Liver (tissue), 8 donors: ENCODE measurements at regions not wholly inside any gene's neighbourhood (a gene's known extent, or its start where the extent isn't known, plus 50 kb on each side); places are given as distances from the start of the nearest gene placed in this dataset.

ENCODE experiments used
- DNase-seq: peaks from one replicate; pipeline ENCODE4 v3.0.0-alpha.2; 2017; ENCODE audit warnings: low spot score
- H3K27ac ChIP-seq, 2 donors: one replicate each; pipeline ENCODE4 v1.7.0; 2013; ENCODE audit warnings: inconsistent platforms in 2 of 2, low read length in 2 of 2, control low read depth in 1 of 2, low read depth in 1 of 2, mild to moderate bottlenecking in 1 of 2
- H3K27me3 ChIP-seq, 4 donors: one replicate each; pipeline versions ENCODE4 v1.6.1 to v1.7.0; 2013; ENCODE audit warnings: low read length in 3 of 4, inconsistent platforms in 1 of 4, mild to moderate bottlenecking in 1 of 4, moderate library complexity in 1 of 4; ENCODE audit not compliant: control insufficient read depth in 4 of 4, insufficient read depth in 4 of 4
- H3K36me3 ChIP-seq, 4 donors: one replicate each; pipeline versions ENCODE4 v1.6.1 to v1.7.0; 2013; ENCODE audit warnings: low read length in 3 of 4, mild to moderate bottlenecking in 3 of 4, low read depth in 1 of 4, moderate library complexity in 1 of 4; ENCODE audit not compliant: control insufficient read depth in 4 of 4, insufficient read depth in 3 of 4
- H3K4me1 ChIP-seq, 4 donors: one replicate each; pipeline versions ENCODE4 v1.6.1 to v1.7.0; 2013; ENCODE audit warnings: low read length in 3 of 4, mild to moderate bottlenecking in 3 of 4, moderate library complexity in 1 of 4; ENCODE audit not compliant: control insufficient read depth in 4 of 4, insufficient read depth in 4 of 4
- H3K4me3 ChIP-seq, 3 donors: one replicate each; pipeline versions ENCODE4 v1.6.1 to v1.7.0; 2013; ENCODE audit warnings: low read length in 3 of 3, control low read depth in 1 of 3, low read depth in 1 of 3, mild to moderate bottlenecking in 1 of 3
- H3K9ac ChIP-seq, 2 donors: one replicate each; pipeline ENCODE4 v1.7.0; 2013; ENCODE audit warnings: low read length in 2 of 2, mild to moderate bottlenecking in 2 of 2, moderate library complexity in 2 of 2, control low read depth in 1 of 2, low read depth in 1 of 2
- H3K9me3 ChIP-seq, 4 donors: one replicate each; pipeline versions ENCODE4 v1.6.1 to v1.7.0; 2013; ENCODE audit warnings: low read length in 3 of 4; ENCODE audit not compliant: control insufficient read depth in 4 of 4
- EGR1 ChIP-seq, 2 donors: IDR thresholded peaks; 2 replicates each; pipeline ENCODE4 v1.6.1; 2016 to 2018; ENCODE audit warnings: antibody characterized with exemption in 2 of 2, low read depth in 2 of 2
- FOXA1 ChIP-seq: IDR thresholded peaks from 2 replicates; pipeline ENCODE4 v1.6.1; 2016; ENCODE audit warnings: antibody characterized with exemption
- FOXA2 ChIP-seq: IDR thresholded peaks from 2 replicates; pipeline ENCODE4 v1.6.1; 2016; ENCODE audit warnings: antibody characterized with exemption
- GABPA ChIP-seq, 2 donors: IDR thresholded peaks in 1 of 2; conservative IDR thresholded peaks in 1 of 2; 2 replicates each; pipeline ENCODE4 v1.6.1; 2016; ENCODE audit warnings: antibody characterized with exemption in 2 of 2, mild to moderate bottlenecking in 1 of 2, moderate library complexity in 1 of 2
- HNF4A ChIP-seq, 2 donors: conservative IDR thresholded peaks; 2 replicates each; pipeline ENCODE4 v1.6.1; 2016; ENCODE audit warnings: antibody characterized with exemption in 2 of 2, mild to moderate bottlenecking in 2 of 2
- HNF4G ChIP-seq: IDR thresholded peaks from 2 replicates; pipeline ENCODE4 v1.6.1; 2016; ENCODE audit warnings: antibody characterized with exemption
- JUND ChIP-seq, 2 donors: IDR thresholded peaks; 2 replicates each; pipeline ENCODE4 v1.6.1; 2016; ENCODE audit warnings: antibody characterized with exemption in 2 of 2
- NR2F2 ChIP-seq: IDR thresholded peaks from 2 replicates; pipeline ENCODE4 v1.6.1; 2016; ENCODE audit warnings: antibody characterized with exemption
- RAD21 ChIP-seq, 2 donors: IDR thresholded peaks; 2 replicates each; pipeline ENCODE4 v1.6.1; 2016; ENCODE audit warnings: antibody characterized with exemption in 2 of 2, mild to moderate bottlenecking in 2 of 2
- RXRA ChIP-seq, 2 donors: IDR thresholded peaks; 2 replicates each; pipeline ENCODE4 v1.6.1; 2017 to 2018; ENCODE audit warnings: antibody characterized with exemption in 2 of 2, mild to moderate bottlenecking in 1 of 2
- SP1 ChIP-seq: IDR thresholded peaks from 2 replicates; pipeline ENCODE4 v1.6.1; 2018; ENCODE audit warnings: antibody characterized with exemption, mild to moderate bottlenecking
- TAF1 ChIP-seq: conservative IDR thresholded peaks from 2 replicates; pipeline ENCODE4 v1.6.1; 2016; ENCODE audit warnings: antibody characterized with exemption, mild to moderate bottlenecking
- YY1 ChIP-seq: IDR thresholded peaks from 2 replicates; pipeline ENCODE4 v1.6.1; 2016; ENCODE audit warnings: antibody characterized with exemption, mild to moderate bottlenecking
- WGBS: extraction: QIAGEN DNeasy Blood & Tissue Kit; methylation state at CpG from one replicate; pipeline ENCODE4 v1.1.7; 2013; 5-methylcytosine and 5-hydroxymethylcytosine counted together
- TF ChIP-seq, protein P1 (sequence below): IDR thresholded peaks from 2 replicates; pipeline ENCODE4 v1.6.1; 2016; ENCODE audit warnings: antibody characterized with exemption
- TF ChIP-seq, protein P2 (sequence below): IDR thresholded peaks from 2 replicates; pipeline ENCODE4 v1.6.1; 2016; ENCODE audit warnings: antibody characterized with exemption
- TF ChIP-seq, protein P3 (sequence below): IDR thresholded peaks from 2 replicates; pipeline ENCODE4 v1.6.1; 2016; ENCODE audit warnings: antibody characterized with exemption, mild to moderate bottlenecking
- TF ChIP-seq, protein P4 (sequence below): fragments of 150-350 bp; IDR thresholded peaks from 2 replicates; pipeline ENCODE4 v1.5.1; 2017; ENCODE audit warnings: improper control_type of control experiment, low read depth, low read length; ENCODE audit not compliant: missing input control
- TF ChIP-seq, protein P5 (sequence below): IDR thresholded peaks from 2 replicates; pipeline ENCODE4 v1.6.1; 2016; ENCODE audit warnings: antibody characterized with exemption
- donor health status: healthy.
- donor health status: healthy.
- donor health status: healthy.
- donor health status: healthy.
- donor health status: healthy.

DNA sequence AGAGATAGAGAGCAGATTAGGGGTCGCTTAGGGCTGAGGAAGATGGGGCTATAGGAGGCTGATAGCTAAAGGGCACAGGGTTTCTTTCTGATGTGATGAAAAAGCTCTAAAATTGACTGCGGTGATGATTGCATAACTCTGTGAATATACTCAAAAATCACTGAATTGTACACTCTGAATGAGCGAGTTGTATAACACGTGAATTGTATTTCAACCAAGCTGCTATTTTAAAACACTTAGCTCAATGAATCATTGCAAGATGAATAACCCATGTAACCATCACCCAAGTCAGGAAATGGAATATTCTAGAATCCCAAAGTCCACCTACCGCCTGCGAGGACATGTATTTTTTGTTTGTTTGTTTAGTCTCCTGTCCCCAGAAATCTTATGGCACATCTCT, 60.1 kb upstream of the CCND2 start:
- Histone ChIP-seq H3K9me3 (peaks cover 0 to 2% (median 0%) of the 10 kb centered on the region in 4 donors), H3K27me3 (peaks cover 0 to 6% (median 3%) of the 10 kb centered on the region in 4 donors), H3K36me3 (no peaks in the 10 kb centered on the region), H3K4me3 (no peak overlapping the region), H3K27ac (no peak overlapping the region), H3K9ac (no peak overlapping the region), H3K4me1 (no peaks in the 10 kb centered on the region)
- 80% methylated on average over 6 of the region's 6 CpGs for WGBS
- no peak for TF ChIP-seq RXRA (IDR thresholded peaks at IDR 0.05)
- no peak for TF ChIP-seq SP1
- TF ChIP-seq EGR1 (IDR thresholded peaks at IDR 0.05; ENCODE audit: low read depth in 2 of 2): no peak
- no peak for DNase-seq

DNA sequence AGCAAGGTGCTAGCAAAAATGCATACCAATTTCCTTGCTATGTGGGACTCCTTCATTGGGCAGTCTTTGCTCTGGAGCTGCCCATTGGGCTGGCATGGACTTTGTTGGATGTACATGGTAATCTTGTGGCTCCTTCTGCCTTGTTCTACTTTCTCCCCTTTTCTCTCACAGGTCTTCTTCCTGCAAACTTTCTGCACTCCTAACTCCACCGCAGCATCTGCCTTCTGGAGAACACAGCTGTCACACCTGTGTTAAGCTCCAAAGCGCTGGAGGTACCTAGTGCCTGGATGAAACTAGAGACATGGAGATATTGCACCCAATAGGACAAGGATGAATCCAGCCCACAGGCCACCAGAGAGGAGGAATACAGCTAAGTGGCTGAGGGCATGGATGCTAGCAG, 60.7 kb upstream of the CCND2 start:
- H3K27ac ChIP-seq: no peak overlapping the region
- peak; percentile 29 for DNase-seq
- H3K4me1 ChIP-seq: no peaks in the 10 kb centered on the region
- H3K9me3 ChIP-seq: peaks cover 0 to 2% (median 0%) of the 10 kb centered on the region in 4 donors
- no peaks in the 10 kb centered on the region for H3K36me3 ChIP-seq
- no peak overlapping the region for H3K9ac ChIP-seq
- TF ChIP-seq HNF4A (conservative IDR thresholded peaks at IDR 0.05) (no peak), RXRA (IDR thresholded peaks at IDR 0.05) (no peak), EGR1 (IDR thresholded peaks at IDR 0.05; ENCODE audit: low read depth in 2 of 2) (no peak)
- no peak overlapping the region for H3K4me3 ChIP-seq
- 89% methylated on average over 2 of the region's 2 CpGs for WGBS
- H3K27me3 ChIP-seq: peaks cover 0 to 6% (median 3%) of the 10 kb centered on the region in 4 donors

DNA sequence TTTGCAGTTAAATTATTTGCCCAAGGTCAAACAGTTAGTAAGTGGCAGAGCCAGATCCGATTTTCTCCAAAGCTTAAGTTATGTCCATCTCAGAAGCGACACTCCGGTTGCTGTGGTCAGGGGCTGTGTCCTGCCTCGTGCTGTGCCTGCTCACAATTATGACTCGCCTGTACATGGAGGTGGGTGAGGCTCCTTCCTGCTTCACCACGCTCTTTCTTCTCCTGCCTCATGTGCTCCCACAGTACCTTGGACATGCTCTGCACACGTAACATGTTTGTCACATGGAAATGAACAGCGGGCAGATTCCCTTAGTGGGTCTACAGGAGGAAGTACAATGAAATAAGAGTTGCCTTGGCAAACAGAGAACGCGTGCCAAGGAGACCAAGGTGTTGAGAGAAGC, 62.2 kb upstream of the CCND2 start:
- no peak overlapping the region for H3K4me3 ChIP-seq
- no peaks in the 10 kb centered on the region for H3K4me1 ChIP-seq
- WGBS: 86% methylated on average over 10 of the region's 10 CpGs
- no peak overlapping the region for H3K9ac ChIP-seq
- peaks cover 0 to 6% (median 3%) of the 10 kb centered on the region in 4 donors for H3K27me3 ChIP-seq
- DNase-seq: no peak
- TF ChIP-seq YY1: no peak
- no peak for TF ChIP-seq FOXA2
- no peak for TF ChIP-seq SP1
- TF ChIP-seq HNF4A (conservative IDR thresholded peaks at IDR 0.05): no peak
- TF ChIP-seq JUND (IDR thresholded peaks at IDR 0.05): no peak
- TF ChIP-seq HNF4G: no peak
- TF ChIP-seq RAD21 (IDR thresholded peaks at IDR 0.05): no peak
- no peak for TF ChIP-seq FOXA1
- TF ChIP-seq, protein P1, sequence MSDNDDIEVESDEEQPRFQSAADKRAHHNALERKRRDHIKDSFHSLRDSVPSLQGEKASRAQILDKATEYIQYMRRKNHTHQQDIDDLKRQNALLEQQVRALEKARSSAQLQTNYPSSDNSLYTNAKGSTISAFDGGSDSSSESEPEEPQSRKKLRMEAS: no peak
- TF ChIP-seq, protein P2, sequence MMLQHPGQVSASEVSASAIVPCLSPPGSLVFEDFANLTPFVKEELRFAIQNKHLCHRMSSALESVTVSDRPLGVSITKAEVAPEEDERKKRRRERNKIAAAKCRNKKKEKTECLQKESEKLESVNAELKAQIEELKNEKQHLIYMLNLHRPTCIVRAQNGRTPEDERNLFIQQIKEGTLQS: no peak
- TF ChIP-seq TAF1: no peak
- TF ChIP-seq NR2F2: no peak
- TF ChIP-seq, protein P3, sequence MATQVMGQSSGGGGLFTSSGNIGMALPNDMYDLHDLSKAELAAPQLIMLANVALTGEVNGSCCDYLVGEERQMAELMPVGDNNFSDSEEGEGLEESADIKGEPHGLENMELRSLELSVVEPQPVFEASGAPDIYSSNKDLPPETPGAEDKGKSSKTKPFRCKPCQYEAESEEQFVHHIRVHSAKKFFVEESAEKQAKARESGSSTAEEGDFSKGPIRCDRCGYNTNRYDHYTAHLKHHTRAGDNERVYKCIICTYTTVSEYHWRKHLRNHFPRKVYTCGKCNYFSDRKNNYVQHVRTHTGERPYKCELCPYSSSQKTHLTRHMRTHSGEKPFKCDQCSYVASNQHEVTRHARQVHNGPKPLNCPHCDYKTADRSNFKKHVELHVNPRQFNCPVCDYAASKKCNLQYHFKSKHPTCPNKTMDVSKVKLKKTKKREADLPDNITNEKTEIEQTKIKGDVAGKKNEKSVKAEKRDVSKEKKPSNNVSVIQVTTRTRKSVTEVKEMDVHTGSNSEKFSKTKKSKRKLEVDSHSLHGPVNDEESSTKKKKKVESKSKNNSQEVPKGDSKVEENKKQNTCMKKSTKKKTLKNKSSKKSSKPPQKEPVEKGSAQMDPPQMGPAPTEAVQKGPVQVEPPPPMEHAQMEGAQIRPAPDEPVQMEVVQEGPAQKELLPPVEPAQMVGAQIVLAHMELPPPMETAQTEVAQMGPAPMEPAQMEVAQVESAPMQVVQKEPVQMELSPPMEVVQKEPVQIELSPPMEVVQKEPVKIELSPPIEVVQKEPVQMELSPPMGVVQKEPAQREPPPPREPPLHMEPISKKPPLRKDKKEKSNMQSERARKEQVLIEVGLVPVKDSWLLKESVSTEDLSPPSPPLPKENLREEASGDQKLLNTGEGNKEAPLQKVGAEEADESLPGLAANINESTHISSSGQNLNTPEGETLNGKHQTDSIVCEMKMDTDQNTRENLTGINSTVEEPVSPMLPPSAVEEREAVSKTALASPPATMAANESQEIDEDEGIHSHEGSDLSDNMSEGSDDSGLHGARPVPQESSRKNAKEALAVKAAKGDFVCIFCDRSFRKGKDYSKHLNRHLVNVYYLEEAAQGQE: no peak
- TF ChIP-seq, protein P4, sequence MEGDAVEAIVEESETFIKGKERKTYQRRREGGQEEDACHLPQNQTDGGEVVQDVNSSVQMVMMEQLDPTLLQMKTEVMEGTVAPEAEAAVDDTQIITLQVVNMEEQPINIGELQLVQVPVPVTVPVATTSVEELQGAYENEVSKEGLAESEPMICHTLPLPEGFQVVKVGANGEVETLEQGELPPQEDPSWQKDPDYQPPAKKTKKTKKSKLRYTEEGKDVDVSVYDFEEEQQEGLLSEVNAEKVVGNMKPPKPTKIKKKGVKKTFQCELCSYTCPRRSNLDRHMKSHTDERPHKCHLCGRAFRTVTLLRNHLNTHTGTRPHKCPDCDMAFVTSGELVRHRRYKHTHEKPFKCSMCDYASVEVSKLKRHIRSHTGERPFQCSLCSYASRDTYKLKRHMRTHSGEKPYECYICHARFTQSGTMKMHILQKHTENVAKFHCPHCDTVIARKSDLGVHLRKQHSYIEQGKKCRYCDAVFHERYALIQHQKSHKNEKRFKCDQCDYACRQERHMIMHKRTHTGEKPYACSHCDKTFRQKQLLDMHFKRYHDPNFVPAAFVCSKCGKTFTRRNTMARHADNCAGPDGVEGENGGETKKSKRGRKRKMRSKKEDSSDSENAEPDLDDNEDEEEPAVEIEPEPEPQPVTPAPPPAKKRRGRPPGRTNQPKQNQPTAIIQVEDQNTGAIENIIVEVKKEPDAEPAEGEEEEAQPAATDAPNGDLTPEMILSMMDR: no peak
- no peak for TF ChIP-seq GABPA (IDR thresholded peaks at IDR 0.05 in 1 of 2, conservative IDR thresholded peaks at IDR 0.05 in 1 of 2)
- TF ChIP-seq RXRA (IDR thresholded peaks at IDR 0.05): no peak
- TF ChIP-seq EGR1 (IDR thresholded peaks at IDR 0.05; ENCODE audit: low read depth in 2 of 2): no peak
- TF ChIP-seq, protein P5, sequence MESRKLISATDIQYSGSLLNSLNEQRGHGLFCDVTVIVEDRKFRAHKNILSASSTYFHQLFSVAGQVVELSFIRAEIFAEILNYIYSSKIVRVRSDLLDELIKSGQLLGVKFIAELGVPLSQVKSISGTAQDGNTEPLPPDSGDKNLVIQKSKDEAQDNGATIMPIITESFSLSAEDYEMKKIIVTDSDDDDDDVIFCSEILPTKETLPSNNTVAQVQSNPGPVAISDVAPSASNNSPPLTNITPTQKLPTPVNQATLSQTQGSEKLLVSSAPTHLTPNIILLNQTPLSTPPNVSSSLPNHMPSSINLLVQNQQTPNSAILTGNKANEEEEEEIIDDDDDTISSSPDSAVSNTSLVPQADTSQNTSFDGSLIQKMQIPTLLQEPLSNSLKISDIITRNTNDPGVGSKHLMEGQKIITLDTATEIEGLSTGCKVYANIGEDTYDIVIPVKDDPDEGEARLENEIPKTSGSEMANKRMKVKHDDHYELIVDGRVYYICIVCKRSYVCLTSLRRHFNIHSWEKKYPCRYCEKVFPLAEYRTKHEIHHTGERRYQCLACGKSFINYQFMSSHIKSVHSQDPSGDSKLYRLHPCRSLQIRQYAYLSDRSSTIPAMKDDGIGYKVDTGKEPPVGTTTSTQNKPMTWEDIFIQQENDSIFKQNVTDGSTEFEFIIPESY: no peak
- peaks cover 0 to 2% (median 0%) of the 10 kb centered on the region in 4 donors for H3K9me3 ChIP-seq
- no peaks in the 10 kb centered on the region for H3K36me3 ChIP-seq
- H3K27ac ChIP-seq: no peak overlapping the region
